H9 (cell line): ENCODE measurements at regions not wholly inside any gene's neighbourhood (a gene's known extent, or its start where the extent isn't known, plus 50 kb on each side); places are given as distances from the start of the nearest gene placed in this dataset.

ENCODE experiments used
- DNase-seq: peaks from one replicate; pipeline ENCODE4 v3.0.0-alpha.2; 2017
- H2AFZ ChIP-seq: one replicate; pipeline ENCODE4 v1.6.1; 2013; ENCODE audit warnings: mild to moderate bottlenecking, low read length, control low read depth, moderate library complexity
- H2AK5ac ChIP-seq: 2 replicates; pipeline ENCODE4 v1.6.1; 2013; ENCODE audit warnings: low read length, control low read depth, mixed read lengths; ENCODE audit not compliant: insufficient read length
- H2BK120ac ChIP-seq: one replicate; pipeline ENCODE4 v1.6.1; 2013; ENCODE audit warnings: low read depth, mild to moderate bottlenecking, low read length, control low read depth, inconsistent platforms; ENCODE audit not compliant: poor library complexity, severe bottlenecking
- H2BK12ac ChIP-seq: 2 replicates; pipeline ENCODE4 v1.6.1; 2013; ENCODE audit warnings: low read length, control low read depth, mixed read lengths, low read depth; ENCODE audit not compliant: insufficient read length
- H2BK15ac ChIP-seq: 2 replicates; pipeline ENCODE4 v1.6.1; 2013; ENCODE audit warnings: low read depth, low read length, control low read depth
- H2BK20ac ChIP-seq: one replicate; pipeline ENCODE4 v1.6.1; 2013; ENCODE audit warnings: low read depth, mild to moderate bottlenecking, low read length, control low read depth, inconsistent platforms; ENCODE audit not compliant: poor library complexity, severe bottlenecking
- H2BK5ac ChIP-seq: 2 replicates; pipeline ENCODE4 v1.6.1; 2013; ENCODE audit warnings: low read length, control low read depth, mixed read lengths; ENCODE audit not compliant: insufficient read length
- H3K14ac ChIP-seq: 2 replicates; pipeline ENCODE4 v1.6.1; 2013; ENCODE audit warnings: low read length, control low read depth; ENCODE audit not compliant: insufficient read depth
- H3K18ac ChIP-seq: 2 replicates; pipeline ENCODE4 v1.6.1; 2013; ENCODE audit warnings: low read depth, mild to moderate bottlenecking, mixed read lengths, low read length, control low read depth; ENCODE audit not compliant: insufficient read length
- H3K23ac ChIP-seq: 2 replicates; pipeline ENCODE4 v1.6.1; 2013; ENCODE audit warnings: low read length, control low read depth, mixed read lengths, low read depth; ENCODE audit not compliant: insufficient read length
- H3K23me2 ChIP-seq: 2 replicates; pipeline ENCODE4 v1.6.1; 2013; ENCODE audit warnings: low read depth, mild to moderate bottlenecking, mixed read lengths, low read length, control low read depth; ENCODE audit not compliant: insufficient read length, poor library complexity, severe bottlenecking
- H3K27ac ChIP-seq: 2 replicates; pipeline ENCODE4 v1.5.1; 2013; ENCODE audit warnings: low read length, control low read depth, mixed read lengths, low read depth; ENCODE audit not compliant: insufficient read length
- H3K27me3 ChIP-seq: 2 replicates; pipeline ENCODE4 v1.6.1; 2013; ENCODE audit warnings: low read length, control low read depth, inconsistent platforms; ENCODE audit not compliant: insufficient read depth
- H3K4ac ChIP-seq: 2 replicates; pipeline ENCODE4 v1.6.1; 2013; ENCODE audit warnings: low read depth, mild to moderate bottlenecking, control low read depth, inconsistent platforms, low read length, moderate library complexity
- H3K4me1 ChIP-seq: 2 replicates; pipeline ENCODE4 v1.6.1; 2013; ENCODE audit warnings: low read length, control low read depth, inconsistent platforms; ENCODE audit not compliant: insufficient read depth
- H3K4me2 ChIP-seq: 2 replicates; pipeline ENCODE4 v1.6.1; 2013; ENCODE audit warnings: low read length, control low read depth, mixed read lengths; ENCODE audit not compliant: insufficient read length, insufficient read depth
- H3K56ac ChIP-seq: 2 replicates; pipeline ENCODE4 v1.6.1; 2013; ENCODE audit warnings: low read depth, mild to moderate bottlenecking, mixed read lengths, low read length, control low read depth; ENCODE audit not compliant: insufficient read length
- H3K79me1 ChIP-seq: 2 replicates; pipeline ENCODE4 v1.6.1; 2013; ENCODE audit warnings: low read depth, mild to moderate bottlenecking, moderate library complexity, low read length, control low read depth, inconsistent platforms; ENCODE audit not compliant: insufficient read depth, poor library complexity, severe bottlenecking
- H3K79me2 ChIP-seq: 2 replicates; pipeline ENCODE4 v1.6.1; 2013; ENCODE audit warnings: low read length, control low read depth, inconsistent platforms; ENCODE audit not compliant: insufficient read depth
- H3K9ac ChIP-seq: 2 replicates; pipeline ENCODE4 v1.6.1; 2013; ENCODE audit warnings: low read length, control low read depth, mixed read lengths; ENCODE audit not compliant: insufficient read length; ENCODE audit errors: extremely low read depth
- H3K9me3 ChIP-seq: one replicate; pipeline ENCODE4 v1.6.1; 2013; ENCODE audit warnings: low read depth, low read length, inconsistent platforms; ENCODE audit not compliant: control insufficient read depth
- H3T11ph ChIP-seq: one replicate; pipeline ENCODE4 v1.6.1; 2013; ENCODE audit warnings: mild to moderate bottlenecking, low read length, control low read depth, inconsistent platforms
- H4K20me1 ChIP-seq: one replicate; pipeline ENCODE4 v1.6.1; 2013; ENCODE audit not compliant: control insufficient read depth, insufficient read length, insufficient read depth
- H4K5ac ChIP-seq: 2 replicates; pipeline ENCODE4 v1.6.1; 2013; ENCODE audit warnings: low read depth, mild to moderate bottlenecking, mixed read lengths, low read length, control low read depth; ENCODE audit not compliant: insufficient read length
- H4K8ac ChIP-seq: replicated peaks from 2 replicates; pipeline ENCODE4 v1.6.1; 2013; ENCODE audit warnings: low read length, control low read depth, mixed read lengths, low read depth; ENCODE audit not compliant: insufficient read length
- H4K91ac ChIP-seq: 2 replicates; pipeline ENCODE4 v1.6.1; 2013; ENCODE audit warnings: low read depth, mild to moderate bottlenecking, moderate library complexity, mixed read lengths, low read length, control low read depth; ENCODE audit not compliant: insufficient read length
- H3K27ac Mint-ChIP-seq, 3 experiments: 2 replicates in 2 of 3; 3 replicates in 1 of 3; pipeline ENCODE4 v1.8.0; 2020 to 2021; ENCODE audit warnings: mixed read lengths in 3 of 3, mild to moderate bottlenecking in 1 of 3, moderate library complexity in 1 of 3
- H3K27me3 Mint-ChIP-seq: 2 replicates; pipeline ENCODE4 v1.8.0; 2021; ENCODE audit warnings: low read depth, mild to moderate bottlenecking, moderate library complexity, mixed read lengths
- H3K36me3 Mint-ChIP-seq, 3 experiments: 2 replicates in 2 of 3; 3 replicates in 1 of 3; pipeline ENCODE4 v1.8.0; 2020 to 2021; ENCODE audit warnings: low read depth in 3 of 3, mixed read lengths in 3 of 3; ENCODE audit not compliant: insufficient read depth in 1 of 3
- H3K4me1 Mint-ChIP-seq, 2 experiments: 2 replicates each; pipeline ENCODE4 v1.8.0; 2020; ENCODE audit warnings: mixed read lengths in 2 of 2
- H3K4me3 Mint-ChIP-seq, 2 experiments: 2 replicates in 1 of 2; 3 replicates in 1 of 2; pipeline ENCODE4 v1.8.0; 2020 to 2021; ENCODE audit warnings: mild to moderate bottlenecking in 2 of 2, mixed read lengths in 2 of 2, moderate library complexity in 1 of 2
- H3K9me3 Mint-ChIP-seq, 2 experiments: 2 replicates in 1 of 2; 3 replicates in 1 of 2; pipeline ENCODE4 v1.8.0; 2020; ENCODE audit warnings: mild to moderate bottlenecking in 2 of 2, mixed read lengths in 2 of 2, moderate library complexity in 1 of 2
- CTCF ChIP-seq: fragments of 200-600 bp; sonication (generic); conservative IDR thresholded peaks from 3 replicates; pipeline ENCODE4 v1.8.0; 2021; ENCODE audit warnings: antibody characterized with exemption, mild to moderate bottlenecking
- WGBS: extraction: QIAGEN DNeasy Blood & Tissue Kit; methylation state at CpG from one replicate; pipeline ENCODE4 v1.1.7; 2013; ENCODE audit warnings: missing lambda C conversion rate, low lambda C conversion rate, mixed read lengths; ENCODE audit not compliant: insufficient read length; ENCODE audit errors: extremely low coverage; 5-methylcytosine and 5-hydroxymethylcytosine counted together

GRCh38 chr2:123913143-123913735, 111.8 kb upstream of the CNTNAP5 start:
- no peaks in the 10 kb centered on the region for H3K79me2 ChIP-seq
- H3K14ac ChIP-seq, result no peak overlapping the region
- no peaks in the 10 kb centered on the region for H4K20me1 ChIP-seq
- no peak overlapping the region for H3K4me2 ChIP-seq
- H3K56ac ChIP-seq, result no peak overlapping the region
- Mint-ChIP-seq H3K4me1 (peaks cover under 1 to 6% of the 10 kb centered on the region in 2 experiments), H3K4me3 (no peak overlapping the region), H3K36me3 (no peaks in the 10 kb centered on the region), H3K27ac (no peak overlapping the region), H3K9me3 (no peaks in the 10 kb centered on the region), H3K27me3 (peaks cover 3% of the 10 kb centered on the region; the same call in 1 of the 2 replicates)
- no peak overlapping the region for H3K18ac ChIP-seq
- H4K8ac ChIP-seq, result no peak overlapping the region
- H3K23me2 ChIP-seq, result peaks cover 3% of the 10 kb centered on the region
- no peak overlapping the region for H4K5ac ChIP-seq
- DNase-seq, result no peak
- no peaks in the 10 kb centered on the region for H3K79me1 ChIP-seq
- no peak overlapping the region for H4K91ac ChIP-seq
- no peak overlapping the region for H2BK15ac ChIP-seq
- H2BK5ac ChIP-seq, result no peak overlapping the region
- no peak overlapping the region for H2BK120ac ChIP-seq
- no peak overlapping the region for H3K4ac ChIP-seq
- H3T11ph ChIP-seq, result no peak overlapping the region
- H3K4me1 ChIP-seq, result no peaks in the 10 kb centered on the region
- no CpG with 5 or more reads among the region's 8 CpGs for WGBS
- no peak for TF ChIP-seq CTCF
- no peak overlapping the region for H3K9ac ChIP-seq
- no peak overlapping the region for H2BK12ac ChIP-seq
- no peaks in the 10 kb centered on the region for H3K9me3 ChIP-seq
- no peak overlapping the region for H2AFZ ChIP-seq
- H3K23ac ChIP-seq, result no peak overlapping the region
- no peaks in the 10 kb centered on the region for H3K27me3 ChIP-seq
- H2AK5ac ChIP-seq, result no peak overlapping the region
- H2BK20ac ChIP-seq, result no peak overlapping the region
- H3K27ac ChIP-seq, result no peak overlapping the region
